Loucy (cell line): ENCODE measurements at regions not wholly inside any gene's neighbourhood (a gene's known extent, or its start where the extent isn't known, plus 50 kb on each side); places are given as distances from the start of the nearest gene placed in this dataset.

Experiments
- H2AFZ ChIP-seq: fragments of 200-600 bp; sonication (generic); 2 replicates; pipeline ENCODE4 v1.6.0; 2016; ENCODE audit warnings: antibody characterized with exemption, mild to moderate bottlenecking, low read length, moderate library complexity
- H3F3A ChIP-seq: fragments of 200-600 bp; 2 replicates; pipeline ENCODE4 v1.6.0; 2016; ENCODE audit warnings: antibody characterized with exemption, low read depth, mild to moderate bottlenecking
- H3K27me3 ChIP-seq: fragments of 200-600 bp; sonication (generic); 2 replicates; pipeline ENCODE4 v1.6.1; 2014; ENCODE audit warnings: low read length, mild to moderate bottlenecking; ENCODE audit not compliant: insufficient read depth, poor library complexity, severe bottlenecking
- H3K36me3 ChIP-seq: fragments of 200-600 bp; sonication (generic); 2 replicates; pipeline ENCODE4 v1.6.1; 2016; ENCODE audit warnings: low read length; ENCODE audit not compliant: insufficient read depth
- H3K4me1 ChIP-seq: fragments of 200-600 bp; sonication (generic); 2 replicates; pipeline ENCODE4 v1.5.1; 2014; ENCODE audit warnings: low read length, mild to moderate bottlenecking; ENCODE audit not compliant: insufficient read depth, poor library complexity, severe bottlenecking
- H3K4me2 ChIP-seq: fragments of 200-600 bp; sonication (generic); 2 replicates; pipeline ENCODE4 v1.6.0; 2014; ENCODE audit warnings: antibody characterized with exemption, low read length, low read depth, mild to moderate bottlenecking; ENCODE audit not compliant: poor library complexity, severe bottlenecking
- H3K4me3 ChIP-seq: fragments of 200-600 bp; sonication (generic); 2 replicates; pipeline ENCODE4 v1.5.1; 2014; ENCODE audit warnings: low read length, mild to moderate bottlenecking, mixed read lengths; ENCODE audit not compliant: poor library complexity, severe bottlenecking
- H3K79me2 ChIP-seq: fragments of 200-600 bp; sonication (generic); 2 replicates; pipeline ENCODE4 v1.6.1; 2014; ENCODE audit warnings: low read length; ENCODE audit not compliant: insufficient read depth
- H3K9ac ChIP-seq: fragments of 200-600 bp; sonication (generic); 2 replicates; pipeline ENCODE4 v1.6.0; 2014; ENCODE audit warnings: mild to moderate bottlenecking, low read depth, low read length, moderate library complexity; ENCODE audit not compliant: poor library complexity, severe bottlenecking
- H3K9me2 ChIP-seq: fragments of 200-600 bp; sonication (generic); replicated peaks from 2 replicates; pipeline ENCODE4 v1.6.1; 2016; ENCODE audit warnings: low read depth, low read length, mixed read lengths
- H3K9me3 ChIP-seq: fragments of 200-600 bp; sonication (generic); 2 replicates; pipeline ENCODE4 v1.6.1; 2014; ENCODE audit warnings: mild to moderate bottlenecking, antibody characterized with exemption, low read length, low read depth; ENCODE audit not compliant: insufficient read depth
- H4K20me1 ChIP-seq: fragments of 200-600 bp; sonication (generic); 2 replicates; pipeline ENCODE4 v1.6.0; 2014; ENCODE audit warnings: antibody characterized with exemption, low read length, mild to moderate bottlenecking; ENCODE audit not compliant: insufficient read depth, poor library complexity, severe bottlenecking
- EZH2phosphoT487 ChIP-seq: fragments of 200-600 bp; IDR thresholded peaks from 2 replicates; pipeline ENCODE4 v1.6.1; 2018; ENCODE audit warnings: antibody characterized with exemption, mild to moderate bottlenecking, moderate library complexity, borderline replicate concordance
- TF ChIP-seq, protein P1 (sequence below): fragments of 200-600 bp; sonication (generic); conservative IDR thresholded peaks from 2 replicates; pipeline ENCODE4 v1.5.1; 2014; ENCODE audit warnings: mild to moderate bottlenecking, antibody characterized with exemption, low read length

- Histone ChIP-seq H3K4me1 (no peaks in the 10 kb centered on the region), H3K36me3 (no peaks in the 10 kb centered on the region), H3F3A (no peaks in the 10 kb centered on the region), H3K9ac (no peak overlapping the region), H3K4me3 (no peak overlapping the region), H3K9me3 (no peaks in the 10 kb centered on the region), H2AFZ (no peak overlapping the region), H3K4me2 (no peak overlapping the region), H3K9me2 (no peaks in the 10 kb centered on the region), H3K27me3 (no peaks in the 10 kb centered on the region), H4K20me1 (no peaks in the 10 kb centered on the region), H3K79me2 (no peaks in the 10 kb centered on the region)
- TF ChIP-seq EZH2phosphoT487 = no peak
- TF ChIP-seq, protein P1, sequence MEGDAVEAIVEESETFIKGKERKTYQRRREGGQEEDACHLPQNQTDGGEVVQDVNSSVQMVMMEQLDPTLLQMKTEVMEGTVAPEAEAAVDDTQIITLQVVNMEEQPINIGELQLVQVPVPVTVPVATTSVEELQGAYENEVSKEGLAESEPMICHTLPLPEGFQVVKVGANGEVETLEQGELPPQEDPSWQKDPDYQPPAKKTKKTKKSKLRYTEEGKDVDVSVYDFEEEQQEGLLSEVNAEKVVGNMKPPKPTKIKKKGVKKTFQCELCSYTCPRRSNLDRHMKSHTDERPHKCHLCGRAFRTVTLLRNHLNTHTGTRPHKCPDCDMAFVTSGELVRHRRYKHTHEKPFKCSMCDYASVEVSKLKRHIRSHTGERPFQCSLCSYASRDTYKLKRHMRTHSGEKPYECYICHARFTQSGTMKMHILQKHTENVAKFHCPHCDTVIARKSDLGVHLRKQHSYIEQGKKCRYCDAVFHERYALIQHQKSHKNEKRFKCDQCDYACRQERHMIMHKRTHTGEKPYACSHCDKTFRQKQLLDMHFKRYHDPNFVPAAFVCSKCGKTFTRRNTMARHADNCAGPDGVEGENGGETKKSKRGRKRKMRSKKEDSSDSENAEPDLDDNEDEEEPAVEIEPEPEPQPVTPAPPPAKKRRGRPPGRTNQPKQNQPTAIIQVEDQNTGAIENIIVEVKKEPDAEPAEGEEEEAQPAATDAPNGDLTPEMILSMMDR = no peak
Measured at GRCh38 chr5:8751971-8752370, 793.9 kb downstream of the SEMA5A start.

GRCh38 chr5:8752595-8752994 is 793.3 kb downstream of the SEMA5A start:
- Histone ChIP-seq H3K9ac (no peak overlapping the region), H4K20me1 (no peaks in the 10 kb centered on the region), H3K9me3 (no peaks in the 10 kb centered on the region)

GRCh38 chr5:8756498-8757084 is 789.3 kb downstream of the SEMA5A start:
- no peak overlapping the region for H3K4me3 ChIP-seq
- no peaks in the 10 kb centered on the region for H3K36me3 ChIP-seq
- no peaks in the 10 kb centered on the region for H3K4me1 ChIP-seq
- H3K79me2 ChIP-seq = no peaks in the 10 kb centered on the region
- no peaks in the 10 kb centered on the region for H3K9me2 ChIP-seq
- TF ChIP-seq, protein P1 = peak; percentile 48
- TF ChIP-seq EZH2phosphoT487 = no peak
- H3K4me2 ChIP-seq = no peak overlapping the region
- no peaks in the 10 kb centered on the region for H3K27me3 ChIP-seq
- H3K9ac ChIP-seq = no peak overlapping the region
- H3K9me3 ChIP-seq = no peaks in the 10 kb centered on the region; the same call in 1 of the 2 replicates
- no peak overlapping the region for H2AFZ ChIP-seq
- no peaks in the 10 kb centered on the region for H3F3A ChIP-seq
- H4K20me1 ChIP-seq = no peaks in the 10 kb centered on the region

More at GRCh38 chr5:8752595-8752994, 793.3 kb downstream of the SEMA5A start:
- no peaks in the 10 kb centered on the region for H3F3A ChIP-seq
- no peak overlapping the region for H3K4me3 ChIP-seq
- no peaks in the 10 kb centered on the region for H3K36me3 ChIP-seq
- no peak for TF ChIP-seq EZH2phosphoT487
- TF ChIP-seq, protein P1 = no peak; the same call in 1 of the 2 replicates
- H3K27me3 ChIP-seq = no peaks in the 10 kb centered on the region
- no peaks in the 10 kb centered on the region for H3K4me1 ChIP-seq
- H3K9me2 ChIP-seq = no peaks in the 10 kb centered on the region
- no peaks in the 10 kb centered on the region for H3K79me2 ChIP-seq
- no peak overlapping the region for H3K4me2 ChIP-seq
- H2AFZ ChIP-seq = no peak overlapping the region
